ENCODE measurements at regions not wholly inside any gene's neighbourhood (a gene's known extent, or its start where the extent isn't known, plus 50 kb on each side); places are given as distances from the start of the nearest gene placed in this dataset.

GRCh38 chr10:118246332-118247295 lies 95.5 kb downstream of the FAM204A start:
- no peak for DNase-seq

DNA sequence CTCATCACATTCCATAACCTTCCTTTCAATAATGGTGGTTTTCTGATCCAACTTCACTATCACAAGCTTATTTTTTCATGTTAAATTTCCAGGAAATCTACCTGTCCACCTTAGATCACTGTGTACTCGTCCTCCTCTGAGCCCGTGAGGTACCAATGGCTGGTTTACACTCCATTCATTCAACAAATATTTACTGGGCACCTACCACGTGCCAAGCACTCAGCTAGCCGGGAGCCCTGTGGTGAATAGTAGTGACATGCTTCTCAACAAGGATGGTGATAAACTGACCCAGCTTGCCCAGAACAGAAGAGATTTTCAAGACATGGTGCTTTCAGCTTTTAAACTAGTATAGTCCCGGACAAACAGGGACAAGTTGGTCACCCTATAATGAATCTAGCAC lies 98.2 kb downstream of the FAM204A start:
- DNase-seq, result no peak

GRCh38 chr10:118241229-118242137 lies 100.6 kb downstream of the FAM204A start:
- peak; percentile 74 for DNase-seq

GRCh38 chr10:118239236-118239630 lies 102.9 kb downstream of the FAM204A start:
- DNase-seq, result no peak

DNA sequence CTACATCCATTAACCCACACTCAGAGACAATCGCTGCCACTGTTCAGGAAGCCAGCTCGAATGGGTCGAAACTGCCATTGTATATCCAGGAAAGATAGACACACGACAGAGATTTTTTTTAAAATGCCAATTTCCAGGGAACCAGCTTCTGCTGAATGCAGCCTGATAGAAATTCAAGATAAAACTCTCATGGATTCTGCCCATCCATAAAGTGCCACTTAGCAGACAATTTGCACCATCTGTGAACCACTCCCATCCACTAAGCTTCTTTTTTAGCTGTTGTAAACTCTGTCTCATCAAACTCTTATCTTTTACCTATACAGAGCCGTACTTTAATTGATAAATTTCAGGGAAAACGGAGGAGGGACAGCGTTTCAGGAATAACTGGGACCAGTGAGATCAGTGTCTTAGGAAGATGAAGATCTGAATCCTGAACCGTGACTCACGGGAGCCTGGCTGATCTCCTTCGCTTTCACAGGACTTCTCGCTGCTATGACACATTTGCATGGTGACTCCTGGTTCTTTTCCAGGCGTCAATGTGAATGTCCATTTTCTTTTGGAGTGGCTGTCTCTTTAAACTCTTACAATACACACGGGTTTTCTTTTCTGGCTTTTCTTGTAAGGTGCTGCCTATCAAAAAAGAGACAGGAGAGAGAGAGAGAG lies 103.4 kb downstream of the FAM204A start:
- DNase-seq, result no peak

- DNase-seq, result no peak
Observed at GRCh38 chr10:118237930-118238329, 104.2 kb downstream of the FAM204A start.

- no peak for DNase-seq
Observed at GRCh38 chr10:118234683-118235082, 107.4 kb downstream of the FAM204A start.

GRCh38 chr10:118220346-118220850 lies 121.7 kb downstream of the FAM204A start:
- no peak for DNase-seq

- no peak for DNase-seq
Observed at GRCh38 chr10:118218562-118218961, 123.6 kb downstream of the FAM204A start.

GRCh38 chr10:118216571-118217170 lies 125.5 kb downstream of the FAM204A start:
- DNase-seq, result no peak

DNA sequence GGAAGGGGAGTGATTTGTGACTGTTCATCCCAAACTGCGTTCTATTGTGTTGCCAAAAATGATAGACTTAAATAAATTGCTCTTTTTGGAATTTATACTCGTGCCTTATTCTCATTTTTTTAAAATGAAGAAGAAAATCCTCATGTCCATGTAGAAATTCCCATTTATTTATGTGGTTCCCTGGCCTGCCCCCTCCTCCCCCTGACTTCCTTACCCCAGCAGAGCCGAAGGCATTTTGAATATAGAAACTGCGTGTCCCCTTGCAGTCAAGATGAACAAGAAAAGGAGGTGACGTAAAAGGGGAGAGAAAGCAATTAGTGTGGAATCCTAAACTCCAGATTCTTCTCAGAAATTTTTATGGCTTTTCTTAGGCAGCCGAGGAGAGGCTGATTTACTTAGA lies 126.1 kb downstream of the FAM204A start:
- no peak for DNase-seq

DNA sequence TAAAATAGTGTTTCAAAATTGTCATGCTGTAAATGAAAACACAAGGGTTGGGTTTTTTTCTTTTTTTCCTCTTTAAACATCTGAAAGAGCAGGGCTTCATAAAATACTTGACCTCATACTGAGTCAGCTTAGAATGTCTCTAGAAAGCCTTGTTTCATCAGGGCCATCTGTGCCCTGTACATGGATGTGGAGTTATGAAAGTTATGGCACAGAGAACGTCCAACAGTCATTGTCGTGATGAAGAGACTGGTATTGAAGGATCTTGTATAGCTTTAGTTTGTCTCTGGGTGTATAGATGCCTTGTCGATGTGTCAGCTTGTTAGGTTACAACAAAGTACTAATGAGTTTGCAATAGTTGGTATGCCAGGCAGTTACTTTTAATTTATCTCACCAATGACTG lies 127.3 kb downstream of the FAM204A start:
- no peak for DNase-seq

DNA sequence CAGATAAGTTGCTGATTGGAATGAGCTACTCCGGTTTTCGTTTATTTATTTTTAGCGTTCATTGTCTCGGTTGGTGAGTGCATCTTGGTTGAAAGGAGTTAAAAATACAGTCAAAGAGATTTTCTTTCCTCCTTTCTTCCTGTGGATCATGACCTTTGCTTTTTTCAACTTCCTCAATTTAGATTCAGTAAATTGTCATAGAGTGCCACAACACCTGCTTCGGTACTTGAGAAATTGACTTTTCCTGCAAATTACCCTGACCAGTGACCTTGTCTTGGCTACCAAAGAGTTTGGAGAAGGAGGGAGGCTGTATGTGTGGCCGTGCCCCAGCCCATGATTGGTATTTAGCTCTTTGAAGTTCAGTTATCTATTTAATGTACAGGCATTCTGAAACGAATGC lies 128.7 kb downstream of the FAM204A start:
- DNase-seq, result no peak

DNA sequence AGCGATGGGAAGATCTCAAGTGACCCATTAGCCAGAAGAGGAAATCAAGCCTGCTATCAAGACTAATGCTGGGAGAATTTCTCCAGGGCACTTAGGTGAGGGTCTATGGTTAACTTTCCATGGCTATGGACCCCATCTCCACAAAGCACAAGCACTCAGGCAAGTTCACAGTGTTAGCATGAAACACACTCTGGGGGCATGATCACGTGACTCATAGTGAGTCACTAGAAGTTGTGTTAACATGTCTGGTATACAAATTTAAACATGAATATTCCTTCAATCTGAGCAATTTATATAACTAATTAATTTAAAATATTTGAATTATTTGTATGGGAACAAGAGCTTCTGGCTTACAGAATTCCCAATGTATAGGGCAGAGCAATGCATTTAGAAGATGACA lies 131.8 kb downstream of the FAM204A start:
- DNase-seq, result no peak

- DNase-seq, result no peak
Observed at GRCh38 chr10:118209215-118209614, 132.9 kb downstream of the FAM204A start.

DNA sequence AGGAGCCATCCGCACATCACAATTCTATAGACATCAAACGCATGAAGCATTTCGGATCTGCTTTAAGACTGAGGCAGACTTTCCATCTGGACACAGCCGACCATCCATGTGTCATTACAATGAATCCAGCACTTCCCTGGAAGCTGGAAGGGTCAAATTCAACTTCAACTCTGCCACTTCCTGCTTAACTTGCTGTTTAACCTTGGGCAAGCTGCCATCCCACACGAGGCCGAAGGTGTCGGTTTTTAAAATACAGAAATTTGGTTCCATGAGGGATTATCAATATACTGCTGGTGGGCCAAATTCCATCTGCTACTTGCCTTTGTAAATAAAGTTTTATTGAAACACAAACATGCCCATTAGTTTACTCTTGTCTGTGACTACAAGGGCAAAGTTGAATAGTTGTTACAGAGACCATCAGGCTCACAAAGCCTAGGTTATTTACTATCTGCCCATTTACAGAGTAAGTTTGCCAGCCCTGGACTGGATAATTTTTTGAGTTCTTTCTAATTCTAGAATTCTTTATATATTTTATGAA lies 134.6 kb downstream of the FAM204A start:
- DNase-seq, result no peak

- no peak for DNase-seq
Observed at GRCh38 chr10:118204292-118204943, 137.7 kb downstream of the FAM204A start.

- no peak for DNase-seq
Observed at GRCh38 chr10:118203461-118203860, 138.7 kb downstream of the FAM204A start.

DNA sequence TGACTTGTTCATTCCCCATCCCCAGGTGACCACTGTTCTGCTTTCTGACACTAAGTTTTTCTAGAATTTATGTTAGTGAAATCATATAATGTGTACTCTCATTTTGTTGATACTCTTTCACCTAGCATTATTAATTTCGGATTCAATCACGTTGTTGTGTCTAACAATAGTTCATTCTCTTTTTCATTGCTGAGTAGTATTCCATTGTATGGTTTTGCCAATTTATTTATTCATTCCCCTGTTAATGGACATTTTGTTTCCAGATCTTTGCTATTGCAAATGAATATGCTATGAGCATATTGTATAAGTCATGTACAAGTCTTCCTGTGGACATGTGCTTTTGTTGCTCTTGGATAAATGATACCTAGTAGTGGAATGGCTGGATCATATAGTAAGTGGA lies 146.4 kb downstream of the FAM204A start:
- DNase-seq, result no peak

DNA sequence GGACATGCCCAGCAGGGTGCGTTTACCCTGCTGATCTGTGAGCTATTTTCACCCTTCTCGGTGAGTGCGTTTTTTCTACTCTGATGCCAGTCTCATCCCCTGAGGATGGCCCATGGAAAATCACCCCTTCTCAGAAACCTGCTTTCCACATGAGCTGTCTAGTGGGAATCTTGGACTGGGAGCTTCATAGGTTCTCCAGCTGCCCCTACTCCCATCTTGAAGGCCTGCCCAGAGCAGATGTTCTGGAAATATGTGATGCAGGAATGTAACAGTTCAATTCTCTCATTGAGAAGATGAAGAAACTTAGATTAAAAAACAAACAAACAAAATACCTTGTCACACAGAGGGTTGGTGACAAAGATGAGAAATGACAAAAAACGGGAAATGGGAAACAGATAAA lies 146.9 kb upstream of the RAB11FIP2 start:
- DNase-seq, result no peak

GRCh38 chr10:118181021-118181420 lies 134.3 kb upstream of the RAB11FIP2 start:
- DNase-seq, result no peak

DNA sequence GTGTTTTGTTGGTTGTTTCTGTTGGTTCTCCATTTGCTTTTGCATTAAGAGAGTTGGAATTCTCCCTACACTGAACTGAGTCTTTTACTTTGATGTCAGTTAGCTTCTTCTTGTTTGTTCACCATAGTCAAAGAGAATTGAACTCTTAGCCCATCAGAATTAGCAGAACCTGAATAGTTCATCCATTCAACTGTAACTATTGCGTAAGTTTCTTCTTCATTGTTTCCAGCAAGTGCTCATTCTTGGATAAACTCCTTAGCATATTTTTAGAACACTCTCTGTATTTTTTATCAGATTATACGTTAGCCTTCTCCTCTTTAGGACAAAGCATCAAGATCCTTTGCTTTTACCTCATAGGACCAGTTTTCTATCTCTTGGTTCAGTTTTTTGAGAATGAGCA lies 128.4 kb upstream of the RAB11FIP2 start:
- DNase-seq, result no peak

Data from NCI-H510A treated with DMSO at 0.1 percent for 48 hours (cell line).